Muscle layer of duodenum (tissue), 2 donors: ENCODE measurements at regions not wholly inside any gene's neighbourhood (a gene's known extent, or its start where the extent isn't known, plus 50 kb on each side); places are given as distances from the start of the nearest gene placed in this dataset.

ENCODE experiments used
- H3K27ac ChIP-seq: one replicate; pipeline ENCODE4 v1.7.0; 2013; ENCODE audit warnings: mild to moderate bottlenecking, low read length
- H3K27me3 ChIP-seq: one replicate; pipeline ENCODE4 v1.7.0; 2013; ENCODE audit warnings: low read depth, mild to moderate bottlenecking, control low read depth, low read length
- H3K36me3 ChIP-seq, 2 donors: one replicate each; pipeline ENCODE4 v1.7.0; 2013; ENCODE audit warnings: low read length in 2 of 2, control low read depth in 1 of 2, mild to moderate bottlenecking in 1 of 2; ENCODE audit not compliant: insufficient read depth in 2 of 2, control insufficient read depth in 1 of 2
- H3K4me1 ChIP-seq, 2 donors: one replicate each; pipeline ENCODE4 v1.7.0; 2013; ENCODE audit warnings: low read length in 2 of 2, mild to moderate bottlenecking in 2 of 2, control low read depth in 1 of 2, moderate library complexity in 1 of 2; ENCODE audit not compliant: insufficient read depth in 2 of 2, control insufficient read depth in 1 of 2
- H3K4me3 ChIP-seq, 2 donors: one replicate each; pipeline ENCODE4 v1.7.0; 2013; ENCODE audit warnings: low read length in 2 of 2, low read depth in 1 of 2, mild to moderate bottlenecking in 1 of 2
- H3K9me3 ChIP-seq, 2 donors: one replicate each; pipeline ENCODE4 v1.7.0; 2013; ENCODE audit warnings: low read length in 2 of 2, control low read depth in 1 of 2, mild to moderate bottlenecking in 1 of 2; ENCODE audit not compliant: control insufficient read depth in 1 of 2
- donor health status: healthy.

GRCh38 chr20:29687438-29687837 is 1570.0 kb upstream of the DEFB115 start:
- Histone ChIP-seq H3K27me3 (no peaks in the 10 kb centered on the region), H3K36me3 (no peaks in the 10 kb centered on the region), H3K4me3 (no peak overlapping the region), H3K27ac (no peak overlapping the region), H3K9me3 (peaks cover 0 to 9% of the 10 kb centered on the region in 2 donors), H3K4me1 (no peaks in the 10 kb centered on the region)

- Histone ChIP-seq H3K36me3 (no peaks in the 10 kb centered on the region), H3K27ac (no peak overlapping the region), H3K4me3 (peak overlapping the region; percentile 37 to 38), H3K27me3 (no peaks in the 10 kb centered on the region), H3K9me3 (peaks cover 0 to 9% of the 10 kb centered on the region in 2 donors), H3K4me1 (no peaks in the 10 kb centered on the region)
Measured at GRCh38 chr20:29689411-29690225, 1567.8 kb upstream of the DEFB115 start.

- Histone ChIP-seq H3K4me3 (no peak overlapping the region), H3K9me3 (peaks cover 0 to 9% of the 10 kb centered on the region in 2 donors), H3K27ac (no peak overlapping the region), H3K27me3 (no peaks in the 10 kb centered on the region), H3K4me1 (no peaks in the 10 kb centered on the region), H3K36me3 (no peaks in the 10 kb centered on the region)
Measured at GRCh38 chr20:29690274-29690673, 1567.2 kb upstream of the DEFB115 start.

- peak overlapping the region in 1 of 2 donors; percentile 41 for H3K4me3 ChIP-seq
- no peak overlapping the region for H3K27ac ChIP-seq
- no peaks in the 10 kb centered on the region for H3K36me3 ChIP-seq
- H3K4me1 ChIP-seq, result no peaks in the 10 kb centered on the region
- H3K27me3 ChIP-seq, result no peaks in the 10 kb centered on the region
- peaks cover 0 to 38% of the 10 kb centered on the region in 2 donors for H3K9me3 ChIP-seq
Measured at GRCh38 chr20:29740601-29740950, 1516.9 kb upstream of the DEFB115 start.

- H3K9me3 ChIP-seq, result peaks cover 0 to 38% of the 10 kb centered on the region in 2 donors
- H3K36me3 ChIP-seq, result no peaks in the 10 kb centered on the region
Measured at GRCh38 chr20:29740951-29741593, 1516.4 kb upstream of the DEFB115 start.

GRCh38 chr20:29741594-29741893 is 1515.9 kb upstream of the DEFB115 start:
- Histone ChIP-seq H3K4me1 (no peaks in the 10 kb centered on the region), H3K27ac (no peak overlapping the region), H3K9me3 (peaks cover 0 to 38% of the 10 kb centered on the region in 2 donors)

More at GRCh38 chr20:29740951-29741593, 1516.4 kb upstream of the DEFB115 start:
- H3K27me3 ChIP-seq, result no peaks in the 10 kb centered on the region
- no peaks in the 10 kb centered on the region for H3K4me1 ChIP-seq
- H3K27ac ChIP-seq, result no peak overlapping the region
- peak overlapping the region in 1 of 2 donors; percentile 41 for H3K4me3 ChIP-seq

GRCh38 chr20:29741894-29742698 is 1515.4 kb upstream of the DEFB115 start:
- Histone ChIP-seq H3K27me3 (no peaks in the 10 kb centered on the region), H3K36me3 (no peaks in the 10 kb centered on the region), H3K27ac (no peak overlapping the region), H3K9me3 (peaks cover 0 to 38% of the 10 kb centered on the region in 2 donors), H3K4me1 (no peaks in the 10 kb centered on the region), H3K4me3 (peak overlapping the region in 1 of 2 donors; percentile 41)

More at GRCh38 chr20:29741594-29741893, 1515.9 kb upstream of the DEFB115 start:
- peak overlapping the region in 1 of 2 donors; percentile 41 for H3K4me3 ChIP-seq
- no peaks in the 10 kb centered on the region for H3K36me3 ChIP-seq
- H3K27me3 ChIP-seq, result no peaks in the 10 kb centered on the region

- peak overlapping the region in 1 of 2 donors; percentile 41 for H3K4me3 ChIP-seq
- no peaks in the 10 kb centered on the region for H3K4me1 ChIP-seq
- H3K27me3 ChIP-seq, result no peaks in the 10 kb centered on the region
- no peak overlapping the region for H3K27ac ChIP-seq
- peaks cover 0 to 33% of the 10 kb centered on the region in 2 donors for H3K9me3 ChIP-seq
- H3K36me3 ChIP-seq, result no peaks in the 10 kb centered on the region
Measured at GRCh38 chr20:29742699-29743100, 1514.8 kb upstream of the DEFB115 start.

GRCh38 chr20:29743101-29743931 is 1514.1 kb upstream of the DEFB115 start:
- no peaks in the 10 kb centered on the region for H3K27me3 ChIP-seq

GRCh38 chr20:29744071-29744470 is 1513.4 kb upstream of the DEFB115 start:
- Histone ChIP-seq H3K27ac (no peak overlapping the region), H3K4me1 (no peaks in the 10 kb centered on the region), H3K4me3 (peak overlapping the region in 1 of 2 donors; percentile 24), H3K9me3 (peaks cover 0 to 33% of the 10 kb centered on the region in 2 donors), H3K36me3 (no peaks in the 10 kb centered on the region), H3K27me3 (no peaks in the 10 kb centered on the region)

More at GRCh38 chr20:29743101-29743931, 1514.1 kb upstream of the DEFB115 start:
- Histone ChIP-seq H3K4me1 (no peaks in the 10 kb centered on the region), H3K36me3 (no peaks in the 10 kb centered on the region), H3K27ac (no peak overlapping the region), H3K4me3 (peak overlapping the region in 1 of 2 donors; percentile 41), H3K9me3 (peaks cover 0 to 33% of the 10 kb centered on the region in 2 donors)
